Left lung (tissue), 4 donors: ENCODE measurements at regions not wholly inside any gene's neighbourhood (a gene's known extent, or its start where the extent isn't known, plus 50 kb on each side); places are given as distances from the start of the nearest gene placed in this dataset.
"Not testable (repeated sequence)": the region's sequence is repeated elsewhere in the genome, so short reads cannot be mapped to it uniquely, and the experiment has no call there.

Experiments used
- ATAC-seq: fragments of 200-7000 bp; cut with Tn5 transposase; one replicate; pipeline ENCODE4 v1.9.1; 2020; ENCODE audit warnings: moderate library complexity
- DNase-seq, 4 donors: peaks; one replicate each; pipeline ENCODE4 v3.0.0-alpha.2; 2013 to 2020
- H3K27ac ChIP-seq, 2 donors: fragments of 200-600 bp; sonication (generic) in 1 of 2; one replicate each; pipeline versions ENCODE4 v1.5.0 to v1.8.0; 2020 to 2021
- H3K27me3 ChIP-seq, 2 donors: fragments of 200-600 bp; sonication (generic) in 1 of 2; one replicate each; pipeline versions ENCODE4 v1.5.0 to v1.8.0; 2020 to 2021
- H3K36me3 ChIP-seq, 2 donors: fragments of 200-600 bp; sonication (generic) in 1 of 2; one replicate each; pipeline versions ENCODE4 v1.5.0 to v1.8.0; 2020 to 2021
- H3K4me1 ChIP-seq, 2 donors: fragments of 200-600 bp; one replicate each; pipeline ENCODE4 v1.8.0; 2021
- H3K4me3 ChIP-seq, 2 donors: fragments of 200-600 bp; sonication (generic) in 1 of 2; one replicate each; pipeline versions ENCODE4 v1.5.0 to v1.8.0; 2020 to 2021; ENCODE audit warnings: mild to moderate bottlenecking in 1 of 2
- H3K9me3 ChIP-seq, 2 donors: fragments of 200-600 bp; sonication (generic) in 1 of 2; one replicate each; pipeline versions ENCODE4 v1.5.0 to v1.8.0; 2020 to 2021
- intact Hi-C, 2 donors: fragments of 100-400 bp; cut with DNase I; formaldehyde crosslinking; loops; one replicate each; pipeline versions ENCODE4 v1.11.2 to v1.14.2; 2022
- TF ChIP-seq, protein P1 (sequence below), 2 donors: fragments of 200-600 bp; sonication (generic) in 1 of 2; IDR thresholded peaks; one replicate each; pipeline versions ENCODE4 v1.5.0 to v1.8.0; 2021; ENCODE audit warnings: antibody characterized with exemption in 2 of 2
- donor health status: DM: no; HTN: yes; CAD: no.
- donor health status: DM: no; HTN: no; CAD: no.

DNA sequence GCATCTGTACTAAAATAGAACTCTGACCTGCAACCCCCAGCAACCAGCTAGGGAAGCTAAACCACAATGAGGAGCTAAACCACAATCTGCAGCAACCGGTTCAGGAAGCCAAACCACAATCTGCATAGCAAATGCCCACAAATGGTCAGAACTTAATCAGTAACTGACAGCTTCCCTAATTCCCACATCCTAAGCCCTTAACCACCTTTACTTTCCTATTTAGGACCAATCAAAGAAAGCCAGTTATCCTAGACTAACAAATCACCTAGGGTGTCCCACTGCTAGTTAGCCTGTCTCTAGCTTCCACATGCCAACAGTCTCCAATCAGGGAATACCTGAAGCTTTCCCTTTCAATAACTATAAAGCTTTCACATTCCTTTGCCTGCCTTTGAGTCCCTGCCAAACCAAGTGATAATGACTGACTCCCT, 424.6 kb upstream of the PTCHD4 start:
- no peak for DNase-seq
- Histone ChIP-seq H3K27me3 (no peaks in the 10 kb centered on the region), H3K4me1 (no peaks in the 10 kb centered on the region), H3K27ac (no peak overlapping the region), H3K36me3 (no peaks in the 10 kb centered on the region), H3K9me3 (no peaks in the 10 kb centered on the region), H3K4me3 (no peak overlapping the region)
- TF ChIP-seq, protein P1, sequence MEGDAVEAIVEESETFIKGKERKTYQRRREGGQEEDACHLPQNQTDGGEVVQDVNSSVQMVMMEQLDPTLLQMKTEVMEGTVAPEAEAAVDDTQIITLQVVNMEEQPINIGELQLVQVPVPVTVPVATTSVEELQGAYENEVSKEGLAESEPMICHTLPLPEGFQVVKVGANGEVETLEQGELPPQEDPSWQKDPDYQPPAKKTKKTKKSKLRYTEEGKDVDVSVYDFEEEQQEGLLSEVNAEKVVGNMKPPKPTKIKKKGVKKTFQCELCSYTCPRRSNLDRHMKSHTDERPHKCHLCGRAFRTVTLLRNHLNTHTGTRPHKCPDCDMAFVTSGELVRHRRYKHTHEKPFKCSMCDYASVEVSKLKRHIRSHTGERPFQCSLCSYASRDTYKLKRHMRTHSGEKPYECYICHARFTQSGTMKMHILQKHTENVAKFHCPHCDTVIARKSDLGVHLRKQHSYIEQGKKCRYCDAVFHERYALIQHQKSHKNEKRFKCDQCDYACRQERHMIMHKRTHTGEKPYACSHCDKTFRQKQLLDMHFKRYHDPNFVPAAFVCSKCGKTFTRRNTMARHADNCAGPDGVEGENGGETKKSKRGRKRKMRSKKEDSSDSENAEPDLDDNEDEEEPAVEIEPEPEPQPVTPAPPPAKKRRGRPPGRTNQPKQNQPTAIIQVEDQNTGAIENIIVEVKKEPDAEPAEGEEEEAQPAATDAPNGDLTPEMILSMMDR (IDR thresholded peaks at IDR 0.05): no peak
- intact Hi-C loops: no loop called here
- ATAC-seq: no peak

DNA sequence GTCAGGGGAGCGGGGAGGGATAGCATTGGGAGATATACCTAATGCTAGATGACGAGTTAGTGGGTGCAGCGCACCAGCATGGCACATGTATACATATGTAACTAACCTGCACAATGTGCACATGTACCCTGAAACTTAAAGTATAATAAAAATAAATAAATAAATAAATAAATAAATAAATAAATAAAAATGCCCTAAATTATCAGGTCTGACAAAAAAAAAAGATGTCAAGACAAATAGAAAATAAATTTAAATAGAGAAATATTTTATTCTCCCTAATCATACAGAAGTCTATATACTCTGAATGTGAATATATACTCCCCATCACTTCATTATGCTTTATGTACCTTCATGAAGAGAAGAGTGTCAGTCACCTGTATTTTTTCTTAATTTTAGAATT, 420.0 kb upstream of the PTCHD4 start:
- H3K4me1 ChIP-seq, ATAC-seq, H3K36me3 ChIP-seq, DNase-seq, intact Hi-C loops, H3K27me3 ChIP-seq, H3K4me3 ChIP-seq, H3K9me3 ChIP-seq, H3K27ac ChIP-seq: not testable (repeated sequence)

GRCh38 chr6:48525849-48526248, 414.9 kb upstream of the PTCHD4 start:
- Histone ChIP-seq H3K9me3 (no peaks in the 10 kb centered on the region), H3K27ac (no peak overlapping the region), H3K4me3 (no peak overlapping the region), H3K27me3 (no peaks in the 10 kb centered on the region), H3K36me3 (no peaks in the 10 kb centered on the region), H3K4me1 (no peaks in the 10 kb centered on the region)
- TF ChIP-seq, protein P1 (IDR thresholded peaks at IDR 0.05): no peak
- no peak for DNase-seq
- ATAC-seq: no peak
- intact Hi-C loops: no loop called here

DNA sequence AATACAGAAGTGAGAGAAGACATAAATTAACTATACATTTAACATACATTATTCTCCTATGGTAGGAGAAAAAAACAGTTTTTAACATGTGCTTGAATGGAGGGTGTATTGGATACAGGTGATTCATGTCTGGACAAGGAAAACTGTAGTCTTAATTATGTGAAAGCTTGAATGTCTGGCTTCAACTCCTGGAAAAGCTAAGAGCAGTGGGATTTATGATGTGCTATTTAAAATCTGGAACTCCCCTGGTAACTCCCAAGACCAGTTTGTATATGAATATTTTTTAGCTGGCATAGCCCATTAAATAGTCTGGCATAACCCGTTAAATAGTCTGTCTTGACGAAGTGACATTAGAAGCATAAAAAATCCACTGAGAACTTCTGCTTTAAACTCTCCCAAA, 410.0 kb upstream of the PTCHD4 start:
- ATAC-seq (no peak), DNase-seq (peak in 1 of 4 donors; percentile 10)
- Histone ChIP-seq H3K9me3 (peaks cover 0 to 5% of the 10 kb centered on the region in 2 donors), H3K4me1 (no peaks in the 10 kb centered on the region), H3K4me3 (no peak overlapping the region), H3K27ac (no peak overlapping the region), H3K27me3 (no peaks in the 10 kb centered on the region), H3K36me3 (no peaks in the 10 kb centered on the region)
- TF ChIP-seq, protein P1 (IDR thresholded peaks at IDR 0.05): no peak
- intact Hi-C loops: no loop called here

DNA sequence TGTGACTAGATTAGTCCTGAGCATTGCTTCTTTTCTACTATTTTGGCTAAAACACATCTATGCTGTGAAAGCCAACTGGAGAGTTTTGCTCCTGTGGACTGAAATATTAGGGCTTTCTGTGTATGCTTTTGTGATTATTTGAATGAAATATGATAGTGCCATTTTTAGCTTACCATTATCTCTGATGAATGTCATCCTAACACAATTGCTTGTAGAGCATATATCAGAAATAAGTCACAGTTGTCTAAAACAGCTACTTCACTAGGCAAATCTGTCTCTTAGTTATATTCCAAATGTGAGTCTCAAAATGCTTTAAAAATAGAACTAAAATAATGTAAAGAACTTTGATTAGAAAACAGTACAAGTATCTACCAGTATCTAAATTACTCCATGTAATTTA, 401.4 kb upstream of the PTCHD4 start:
- H3K36me3 ChIP-seq: no peaks in the 10 kb centered on the region
- TF ChIP-seq, protein P1 (IDR thresholded peaks at IDR 0.05): no peak
- peak in 1 of 4 donors; percentile 5 for DNase-seq

DNA sequence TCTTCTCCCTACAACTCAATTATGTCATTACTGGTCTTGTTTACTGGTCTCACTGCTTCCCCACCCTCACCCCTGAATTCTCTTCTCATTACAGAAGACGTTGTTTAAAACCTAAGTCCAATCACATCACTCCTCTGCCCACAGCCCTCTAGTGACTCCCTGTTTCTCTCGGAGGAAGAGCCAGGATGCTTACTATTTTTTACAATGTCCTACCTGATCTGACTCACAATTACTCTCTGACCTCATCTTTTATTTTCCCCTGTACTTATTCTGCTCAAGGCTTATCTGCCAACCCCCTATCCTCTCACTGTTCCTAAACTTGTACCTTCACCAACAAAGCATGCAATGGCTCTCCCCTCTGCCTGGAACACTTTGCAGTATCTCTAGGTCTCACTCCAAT, 400.4 kb upstream of the PTCHD4 start:
- DNase-seq (no peak), ATAC-seq (no peak)
- TF ChIP-seq, protein P1 (IDR thresholded peaks at IDR 0.05): no peak
- no peaks in the 10 kb centered on the region for H3K9me3 ChIP-seq
- no peaks in the 10 kb centered on the region for H3K4me1 ChIP-seq
- H3K27ac ChIP-seq: no peak overlapping the region
- H3K27me3 ChIP-seq: no peaks in the 10 kb centered on the region
- intact Hi-C loops: no loop called here
- no peaks in the 10 kb centered on the region for H3K36me3 ChIP-seq
- no peak overlapping the region for H3K4me3 ChIP-seq

More for the DNA sequence above, 401.4 kb upstream of the PTCHD4 start:
- Histone ChIP-seq H3K4me3 (no peak overlapping the region), H3K27ac (no peak overlapping the region), H3K27me3 (no peaks in the 10 kb centered on the region), H3K4me1 (no peaks in the 10 kb centered on the region), H3K9me3 (no peaks in the 10 kb centered on the region)
- no peak for ATAC-seq
- intact Hi-C loops: no loop called here
